Putamen (tissue), 1 donor: ENCODE measurements at regions not wholly inside any gene's neighbourhood (a gene's known extent, or its start where the extent isn't known, plus 50 kb on each side); places are given as distances from the start of the nearest gene placed in this dataset.

Experiments
- DNase-seq: peaks from one replicate; pipeline ENCODE4 v3.0.0-alpha.2; 2016; ENCODE audit warnings: low spot score

- DNase-seq = no peak
Observed at GRCh38 chr6:91376686-91377085, 789.8 kb upstream of the MAP3K7 start.

GRCh38 chr6:91366781-91367180 is 779.9 kb upstream of the MAP3K7 start:
- DNase-seq = no peak

- DNase-seq = no peak
Observed at GRCh38 chr6:91358986-91359385, 772.1 kb upstream of the MAP3K7 start.

GRCh38 chr6:91352878-91353277 is 766.0 kb upstream of the MAP3K7 start:
- no peak for DNase-seq

- DNase-seq = no peak
Observed at GRCh38 chr6:91352321-91352720, 765.4 kb upstream of the MAP3K7 start.

GRCh38 chr6:91350146-91350908 is 763.5 kb upstream of the MAP3K7 start:
- no peak for DNase-seq

- no peak for DNase-seq
Observed at GRCh38 chr6:91341473-91341872, 754.6 kb upstream of the MAP3K7 start.

- DNase-seq = no peak
Observed at GRCh38 chr6:91340896-91341395, 754.1 kb upstream of the MAP3K7 start.

- DNase-seq = no peak
Observed at GRCh38 chr6:91337967-91338366, 751.1 kb upstream of the MAP3K7 start.

- DNase-seq = no peak
Observed at GRCh38 chr6:91330896-91331295, 744.0 kb upstream of the MAP3K7 start.

GRCh38 chr6:91328241-91328640 is 741.4 kb upstream of the MAP3K7 start:
- DNase-seq = no peak

- DNase-seq = no peak
Observed at GRCh38 chr6:91324711-91325110, 737.8 kb upstream of the MAP3K7 start.

GRCh38 chr6:91317984-91318383 is 731.1 kb upstream of the MAP3K7 start:
- no peak for DNase-seq

GRCh38 chr6:91317247-91317835 is 730.5 kb upstream of the MAP3K7 start:
- no peak for DNase-seq

GRCh38 chr6:91310178-91310577 is 723.3 kb upstream of the MAP3K7 start:
- no peak for DNase-seq

GRCh38 chr6:91305755-91306154 is 718.9 kb upstream of the MAP3K7 start:
- DNase-seq = no peak

GRCh38 chr6:91304521-91304920 is 717.6 kb upstream of the MAP3K7 start:
- DNase-seq = no peak

GRCh38 chr6:91303326-91303725 is 716.5 kb upstream of the MAP3K7 start:
- no peak for DNase-seq

- DNase-seq = no peak
Observed at GRCh38 chr6:91299544-91300491, 712.9 kb upstream of the MAP3K7 start.

- DNase-seq = no peak
Observed at GRCh38 chr6:91298543-91299145, 711.8 kb upstream of the MAP3K7 start.

- no peak for DNase-seq
Observed at GRCh38 chr6:91293395-91293794, 706.5 kb upstream of the MAP3K7 start.

- DNase-seq = no peak
Observed at GRCh38 chr6:91291071-91291470, 704.2 kb upstream of the MAP3K7 start.
